Pancreas (tissue), 10 donors: ENCODE measurements at regions not wholly inside any gene's neighbourhood (a gene's known extent, or its start where the extent isn't known, plus 50 kb on each side); places are given as distances from the start of the nearest gene placed in this dataset.

Source experiments
- ATAC-seq, 4 donors: fragments of 200-7000 bp; cut with Tn5 transposase; one replicate each; pipeline versions ENCODE4 v1.8.0 to v1.9.1; 2020; ENCODE audit warnings: mild to moderate bottlenecking in 4 of 4, moderate library complexity in 4 of 4
- DNase-seq, 6 donors: peaks; one replicate each; pipeline ENCODE4 v3.0.0-alpha.2; 2020
- FAIRE-seq: peaks from 2 replicates; lab custom pipeline; 2012; peaks lifted over from hg19 to GRCh38; lab: Jason Lieb, UNC
- H3K27ac ChIP-seq, 4 donors: fragments of 200-600 bp; sonication (generic); 1 replicate in 3 of 4; 2 replicates in 1 of 4; pipeline versions ENCODE4 v1.5.0 to v1.8.0; 2020
- H3K27me3 ChIP-seq, 4 donors: fragments of 200-600 bp; one replicate each; pipeline ENCODE4 v1.8.0; 2021
- H3K36me3 ChIP-seq, 3 donors: fragments of 200-600 bp; sonication (generic) in 1 of 3; one replicate each; pipeline versions ENCODE4 v1.5.0 to v1.8.0; 2020 to 2021
- H3K4me1 ChIP-seq, 3 donors: fragments of 200-600 bp; one replicate each; pipeline ENCODE4 v1.8.0; 2021
- H3K4me3 ChIP-seq, 4 donors: fragments of 200-600 bp; sonication (generic) in 2 of 4; one replicate each; pipeline versions ENCODE4 v1.5.0 to v1.8.0; 2020 to 2021
- H3K9me3 ChIP-seq, 4 donors: fragments of 200-600 bp; one replicate each; pipeline ENCODE4 v1.8.0; 2021
- WGBS, 2 donors: extraction: QIAGEN DNeasy Blood & Tissue Kit; methylation state at CpG; one replicate each; pipeline ENCODE4 v1.1.7; 2013; 5-methylcytosine and 5-hydroxymethylcytosine counted together
- intact Hi-C, 3 donors: fragments of 100-400 bp; cut with DNase I; formaldehyde crosslinking; loops; one replicate each; pipeline versions ENCODE4 v1.11.1 to v1.14.2; 2022
- TF ChIP-seq, protein P1 (sequence below), 4 donors: fragments of 200-600 bp; sonication (generic) in 3 of 4; IDR thresholded peaks; one replicate each; pipeline versions ENCODE4 v1.5.0 to v1.8.0; 2021; ENCODE audit warnings: antibody characterized with exemption in 4 of 4
- donor health status: healthy with polysubstance abuse.
- donor health status: DM: no; HTN: no; CAD: no; lungs with moderate emphysema.
- donor health status: DM: no; HTN: no; CAD: no.
- donor health status: control.
- donor health status: control.
- donor health status: Bipolar disorder and iron deficiency.
- donor health status: DM: yes; HTN: yes; CAD: no.
- donor health status: DM: no; HTN: no; CAD: no.
- donor health status: DM: no; HTN: no; CAD: no.
- donor health status: DM: yes; HTN: yes; CAD: no.

DNA sequence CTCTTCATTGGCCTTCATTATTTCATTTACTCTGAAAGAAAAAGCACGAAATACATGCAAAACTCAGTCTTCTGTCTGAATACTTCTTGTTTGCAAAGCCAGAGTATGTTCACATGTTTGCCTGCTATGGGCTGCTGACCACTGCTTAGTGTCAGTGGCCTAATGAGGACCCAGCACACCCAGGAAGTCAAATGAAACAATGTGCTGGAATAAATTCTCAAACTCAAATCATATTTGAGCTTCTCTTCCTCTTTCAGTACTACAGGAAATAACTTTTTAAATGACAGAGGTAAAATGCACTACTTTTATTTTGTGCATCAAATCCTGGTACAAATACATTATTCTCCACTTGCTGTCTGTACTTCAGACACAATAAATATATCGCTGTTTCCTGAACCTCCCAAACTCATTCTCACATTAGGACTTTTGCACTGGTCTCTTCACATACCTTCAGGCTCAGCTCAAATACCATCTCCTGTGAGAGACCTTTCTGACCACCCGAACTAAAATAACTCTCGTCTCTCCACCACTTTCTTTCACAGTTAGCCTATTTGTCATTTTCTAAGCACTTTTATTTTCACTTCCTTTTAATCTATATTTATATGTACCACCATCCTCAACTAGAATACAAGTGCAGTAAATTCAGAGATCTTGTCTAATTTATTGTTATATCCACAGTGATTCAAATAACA lies 176.8 kb downstream of the TUSC7 start:
- H3K27me3 ChIP-seq, result no peaks in the 10 kb centered on the region
- WGBS, 2 donors, result 55 to 56% methylated on average over 4 of the region's 4 CpGs
- no peak for FAIRE-seq
- no peak overlapping the region for H3K27ac ChIP-seq
- TF ChIP-seq, protein P1, sequence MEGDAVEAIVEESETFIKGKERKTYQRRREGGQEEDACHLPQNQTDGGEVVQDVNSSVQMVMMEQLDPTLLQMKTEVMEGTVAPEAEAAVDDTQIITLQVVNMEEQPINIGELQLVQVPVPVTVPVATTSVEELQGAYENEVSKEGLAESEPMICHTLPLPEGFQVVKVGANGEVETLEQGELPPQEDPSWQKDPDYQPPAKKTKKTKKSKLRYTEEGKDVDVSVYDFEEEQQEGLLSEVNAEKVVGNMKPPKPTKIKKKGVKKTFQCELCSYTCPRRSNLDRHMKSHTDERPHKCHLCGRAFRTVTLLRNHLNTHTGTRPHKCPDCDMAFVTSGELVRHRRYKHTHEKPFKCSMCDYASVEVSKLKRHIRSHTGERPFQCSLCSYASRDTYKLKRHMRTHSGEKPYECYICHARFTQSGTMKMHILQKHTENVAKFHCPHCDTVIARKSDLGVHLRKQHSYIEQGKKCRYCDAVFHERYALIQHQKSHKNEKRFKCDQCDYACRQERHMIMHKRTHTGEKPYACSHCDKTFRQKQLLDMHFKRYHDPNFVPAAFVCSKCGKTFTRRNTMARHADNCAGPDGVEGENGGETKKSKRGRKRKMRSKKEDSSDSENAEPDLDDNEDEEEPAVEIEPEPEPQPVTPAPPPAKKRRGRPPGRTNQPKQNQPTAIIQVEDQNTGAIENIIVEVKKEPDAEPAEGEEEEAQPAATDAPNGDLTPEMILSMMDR (IDR thresholded peaks at IDR 0.05), result no peak
- no peak overlapping the region for H3K4me3 ChIP-seq
- no peaks in the 10 kb centered on the region for H3K4me1 ChIP-seq
- no peaks in the 10 kb centered on the region for H3K9me3 ChIP-seq
- intact Hi-C loops, result no loop called here
- no peaks in the 10 kb centered on the region for H3K36me3 ChIP-seq
- DNase-seq, result no peak
- ATAC-seq, result no peak

DNA sequence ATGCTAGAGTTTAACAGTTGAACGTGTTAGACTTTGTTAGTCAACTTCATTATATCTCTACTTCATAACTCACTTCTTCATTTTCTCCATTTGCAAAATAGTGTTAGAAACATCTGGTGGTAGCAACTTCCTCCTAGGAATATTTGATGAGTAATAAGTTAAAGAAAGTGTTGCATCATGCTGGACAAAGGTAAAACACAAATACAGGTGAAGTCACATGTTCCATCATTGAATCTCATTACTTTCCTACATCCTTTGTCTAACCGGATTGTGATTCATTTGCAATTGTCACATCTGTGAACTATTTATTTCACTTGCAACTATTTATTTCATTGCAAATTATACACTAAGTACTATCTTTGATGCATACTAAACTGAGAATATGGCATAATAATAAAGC lies 186.5 kb downstream of the TUSC7 start:
- H3K4me3 ChIP-seq, result no peak overlapping the region
- intact Hi-C loops, result no loop called here
- FAIRE-seq (no peak), ATAC-seq (peak in 2 of 4 donors; percentile 42 to 55), DNase-seq (no peak)
- H3K9me3 ChIP-seq, result no peaks in the 10 kb centered on the region
- H3K4me1 ChIP-seq, result peaks cover 0 to 5% (median 0%) of the 10 kb centered on the region in 3 donors
- TF ChIP-seq, protein P1 (IDR thresholded peaks at IDR 0.05), result no peak
- 80 to 86% methylated on average over 2 of the region's 2 CpGs for whole genome bisulfite sequencing, 2 donors
- H3K27me3 ChIP-seq, result no peaks in the 10 kb centered on the region
- H3K27ac ChIP-seq, result no peak overlapping the region
- H3K36me3 ChIP-seq, result no peaks in the 10 kb centered on the region

- Histone ChIP-seq H3K27me3 (no peaks in the 10 kb centered on the region), H3K36me3 (no peaks in the 10 kb centered on the region)
These were observed 187.8 kb downstream of the TUSC7 start for GRCh38 chr3:116897382-116897781.

DNA sequence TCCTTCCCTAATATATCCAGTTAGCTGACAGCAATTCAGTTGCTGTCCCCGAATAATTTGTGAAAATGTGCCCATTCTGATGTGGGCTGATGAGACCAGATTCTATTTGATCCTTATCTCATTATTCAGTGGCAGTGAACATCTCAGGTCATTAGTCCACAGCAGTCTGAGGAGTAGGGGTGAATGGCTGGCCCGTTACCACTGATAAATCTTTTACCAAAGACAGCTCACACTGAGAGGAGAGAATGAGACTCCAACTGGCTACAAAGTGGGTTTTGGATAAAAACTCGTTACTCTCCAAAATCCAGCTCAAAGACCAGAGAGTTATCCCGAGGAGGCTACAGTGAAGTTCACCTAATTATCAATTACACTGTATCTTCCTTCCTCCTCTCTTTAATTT lies 189.7 kb downstream of the TUSC7 start:
- FAIRE-seq, result no peak
- 55 to 70% methylated on average over 4 of the region's 4 CpGs for WGBS, 2 donors
- Histone ChIP-seq H3K4me1 (peaks cover 0 to 5% (median 0%) of the 10 kb centered on the region in 3 donors), H3K27me3 (no peaks in the 10 kb centered on the region), H3K4me3 (no peak overlapping the region), H3K27ac (no peak overlapping the region), H3K36me3 (no peaks in the 10 kb centered on the region), H3K9me3 (no peaks in the 10 kb centered on the region)
- intact Hi-C loops, result no loop called here
- ATAC-seq, result no peak
- TF ChIP-seq, protein P1 (IDR thresholded peaks at IDR 0.05), result no peak
- no peak for DNase-seq

More at GRCh38 chr3:116897382-116897781, 187.8 kb downstream of the TUSC7 start:
- DNase-seq, result no peak
- TF ChIP-seq, protein P1 (IDR thresholded peaks at IDR 0.05), result no peak
- WGBS, 2 donors, result 81 to 88% methylated on average over 3 of the region's 3 CpGs
- FAIRE-seq, result no peak
- intact Hi-C loops, result no loop called here
- H3K27ac ChIP-seq, result no peak overlapping the region
- H3K4me1 ChIP-seq, result peaks cover 0 to 5% (median 0%) of the 10 kb centered on the region in 3 donors
- no peak overlapping the region for H3K4me3 ChIP-seq
- ATAC-seq, result no peak
- H3K9me3 ChIP-seq, result no peaks in the 10 kb centered on the region

GRCh38 chr3:116905334-116905733 lies 195.8 kb downstream of the TUSC7 start:
- Histone ChIP-seq H3K36me3 (no peaks in the 10 kb centered on the region), H3K4me1 (no peaks in the 10 kb centered on the region), H3K9me3 (no peaks in the 10 kb centered on the region), H3K27ac (no peak overlapping the region), H3K27me3 (no peaks in the 10 kb centered on the region), H3K4me3 (no peak overlapping the region)
- TF ChIP-seq, protein P1 (IDR thresholded peaks at IDR 0.05), result no peak
- ATAC-seq, result no peak
- 83 to 84% methylated on average over 3 of the region's 3 CpGs for WGBS, 2 donors
- intact Hi-C loops, result no loop called here
- DNase-seq, result no peak
- FAIRE-seq, result no peak
